NCI-H510A (cell line): ENCODE measurements at regions not wholly inside any gene's neighbourhood (a gene's known extent, or its start where the extent isn't known, plus 50 kb on each side); places are given as distances from the start of the nearest gene placed in this dataset.

Source experiments
- DNase-seq: peaks from one replicate; lab custom pipeline; 2025; lab: John Stamatoyannopoulos, UW

DNA sequence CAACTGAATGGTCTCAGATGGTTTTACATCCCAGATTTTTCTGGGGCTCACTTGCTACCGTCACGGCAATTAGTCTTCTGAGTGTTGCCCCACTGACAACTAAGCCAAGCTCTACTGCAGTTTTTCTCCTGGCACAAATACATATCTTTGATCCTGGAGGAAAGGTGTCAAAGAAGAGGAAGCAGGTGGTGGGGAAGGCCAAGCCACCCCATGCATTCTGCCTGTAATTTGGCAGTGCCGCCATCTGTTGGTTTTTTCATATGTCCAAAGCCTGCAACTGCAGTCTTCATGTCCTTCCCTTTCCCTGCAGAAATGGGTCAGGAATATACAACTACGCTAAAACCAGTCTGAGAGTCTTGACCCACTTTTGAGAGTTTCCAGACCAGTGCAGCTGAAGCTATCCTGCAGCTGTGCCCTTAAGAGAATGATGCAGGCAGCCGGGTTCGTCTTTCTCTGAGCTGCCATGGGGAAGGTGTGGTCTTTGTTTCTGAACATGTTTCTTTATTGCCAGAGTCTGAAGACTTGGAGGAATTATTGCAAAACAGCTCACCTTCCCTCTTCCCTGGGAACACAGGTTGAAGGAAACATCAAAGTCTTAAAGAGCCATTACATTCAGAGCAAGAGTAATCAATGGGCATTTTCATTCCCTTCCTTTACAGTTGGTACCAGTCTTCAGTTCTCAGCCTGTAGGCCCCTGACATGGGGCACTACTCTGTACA, 71.8 kb upstream of the ATL2 start:
- DNase-seq, result no peak

DNA sequence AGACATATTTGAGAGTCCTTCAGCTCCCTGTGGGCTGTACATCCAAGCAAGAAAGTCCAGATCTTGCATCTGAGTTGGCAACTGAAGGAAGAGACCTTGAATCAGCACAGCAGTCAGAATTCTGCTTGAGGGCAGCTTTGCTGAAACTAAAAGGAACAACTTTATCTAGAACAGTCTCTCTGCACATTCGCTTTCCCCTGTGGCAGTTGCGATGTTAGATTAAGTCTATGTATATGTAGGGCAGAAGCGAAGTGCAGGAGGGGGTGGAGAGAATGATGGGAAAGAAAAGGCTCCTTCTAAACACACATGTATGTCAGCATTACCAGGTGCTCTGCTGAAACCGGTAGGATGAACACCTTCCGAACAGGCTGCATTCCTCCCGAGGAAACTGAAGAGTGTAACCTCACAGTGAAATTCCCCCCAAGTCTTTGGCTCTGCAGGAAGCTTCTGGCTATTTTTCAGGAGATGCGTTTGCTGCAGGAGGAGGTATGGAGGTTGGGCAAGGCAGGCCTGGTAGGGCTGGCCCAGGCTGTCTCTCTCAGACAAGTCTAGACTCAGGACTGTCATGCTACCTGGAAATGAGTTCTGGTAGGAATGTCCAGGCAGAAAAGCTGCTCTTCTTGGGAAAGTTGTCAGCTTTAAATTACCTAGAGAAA, 70.0 kb upstream of the ATL2 start:
- no peak for DNase-seq

DNA sequence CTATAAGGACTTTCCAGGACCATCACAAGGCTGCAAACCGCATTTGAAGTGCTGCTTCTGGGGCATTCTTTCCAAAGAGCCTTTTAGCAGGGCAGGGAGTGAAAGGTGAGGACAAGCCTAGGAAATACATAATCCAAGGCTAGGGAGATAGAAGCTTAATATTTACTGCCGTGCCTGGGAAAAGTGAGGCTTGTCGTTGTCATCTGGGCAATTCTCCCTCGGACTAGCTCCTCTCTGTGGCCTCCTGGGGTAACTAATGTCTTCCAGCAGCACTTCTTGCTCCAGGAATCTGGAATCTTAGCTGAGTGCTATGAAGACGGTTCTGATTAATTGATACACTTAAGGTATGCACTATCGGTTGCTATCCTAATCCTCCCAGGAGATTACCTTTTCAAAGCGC, 69.3 kb upstream of the ATL2 start:
- DNase-seq, result no peak

DNA sequence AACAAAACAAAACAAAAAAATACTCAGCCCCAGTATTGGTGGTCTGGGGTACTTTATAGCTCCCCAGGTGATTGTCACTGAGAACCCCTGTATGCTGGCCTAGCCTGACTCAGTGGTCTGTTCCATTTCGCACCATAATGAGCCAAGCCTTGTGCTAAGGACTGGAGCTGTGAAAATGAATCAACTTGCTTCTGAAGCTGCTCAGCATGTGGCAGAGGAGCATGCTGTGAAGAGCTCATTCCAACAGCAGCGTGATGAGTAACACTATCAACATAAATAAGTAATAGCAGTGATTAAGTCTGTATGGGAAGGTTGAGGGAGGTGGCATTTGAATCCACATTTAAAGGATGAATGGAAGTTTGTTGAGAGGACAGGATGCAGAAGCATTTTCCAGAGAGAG, 67.2 kb upstream of the ATL2 start:
- no peak for DNase-seq

DNA sequence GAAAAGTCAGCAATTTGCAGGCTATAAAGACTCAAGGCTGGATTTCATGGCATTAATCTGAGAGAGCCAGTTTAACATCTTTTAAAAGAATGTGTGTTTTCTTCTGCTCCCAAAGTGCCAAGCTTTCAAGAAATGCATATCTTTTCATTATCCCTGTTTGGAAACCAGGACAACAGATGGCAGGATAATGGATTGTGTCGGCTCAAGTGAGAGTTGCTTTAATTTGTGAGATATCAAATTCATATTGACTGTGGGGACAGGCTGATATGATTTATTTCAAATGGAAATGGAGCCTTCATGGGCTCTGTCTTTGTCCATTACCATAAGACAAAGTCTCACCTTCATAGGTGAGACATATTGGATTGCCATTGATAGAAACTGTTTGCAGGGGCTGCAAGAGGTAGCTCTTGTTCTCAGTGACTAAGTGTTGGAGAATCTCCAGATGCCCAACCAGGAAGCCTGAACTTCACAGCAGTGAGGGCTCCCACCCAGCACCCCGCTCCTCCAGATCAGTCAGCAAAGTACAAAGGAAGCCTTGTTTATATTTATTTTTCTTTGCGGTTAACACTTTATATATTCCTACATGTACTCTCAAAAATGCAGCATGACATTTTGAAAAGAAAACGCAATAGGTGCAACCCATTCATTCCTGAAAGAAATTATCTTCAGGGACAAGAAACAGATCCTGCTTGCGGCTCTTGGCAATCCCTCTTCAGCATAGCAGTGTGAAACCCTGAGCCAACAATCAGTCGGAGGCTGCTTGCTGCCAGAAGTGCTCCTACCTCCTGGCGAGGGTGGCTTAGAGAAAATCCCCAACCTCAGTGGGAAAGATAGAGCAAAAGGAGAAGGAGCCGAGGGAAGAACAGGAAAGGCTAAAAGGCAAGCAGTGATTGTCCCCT, 65.8 kb upstream of the ATL2 start:
- no peak for DNase-seq

DNA sequence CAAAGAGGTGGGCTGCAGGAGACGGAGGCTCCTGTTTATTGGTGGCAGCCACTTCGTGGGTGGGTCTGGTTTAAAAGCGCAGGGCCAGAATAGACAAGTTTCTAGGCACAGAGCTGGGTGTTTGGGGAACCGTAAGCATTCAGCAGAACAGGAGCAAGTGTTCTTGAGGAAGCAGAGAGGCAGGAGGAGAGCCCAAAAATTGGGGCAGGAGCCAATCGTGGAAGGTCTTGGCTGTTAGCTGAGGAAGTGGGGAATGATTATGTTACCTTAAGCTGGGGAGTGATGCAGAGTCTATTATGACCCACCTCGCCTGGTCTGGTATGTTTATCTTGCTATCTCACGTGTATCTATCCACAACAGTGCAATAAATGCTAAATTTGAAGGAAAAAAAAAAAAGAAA, 64.3 kb upstream of the ATL2 start:
- DNase-seq, result no peak

DNA sequence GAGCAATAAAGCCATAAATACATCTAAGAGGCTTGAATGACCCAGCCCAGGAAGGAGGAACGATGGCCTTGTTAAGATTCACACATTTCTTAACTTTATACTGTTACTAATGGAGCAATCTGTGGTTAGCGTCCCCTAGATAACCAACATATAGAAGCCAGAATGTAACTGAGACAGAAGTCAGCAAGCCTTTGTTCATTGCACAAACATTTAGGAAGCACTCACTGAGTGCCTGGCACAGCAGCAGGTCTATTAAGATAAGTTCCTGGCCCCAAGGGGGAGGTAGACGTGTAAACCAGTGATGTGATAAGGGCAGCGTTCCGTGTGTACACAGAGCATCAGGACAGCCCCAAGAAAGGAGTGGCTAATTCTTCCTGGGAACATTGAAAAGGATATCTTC, 63.6 kb upstream of the ATL2 start:
- DNase-seq, result no peak

DNA sequence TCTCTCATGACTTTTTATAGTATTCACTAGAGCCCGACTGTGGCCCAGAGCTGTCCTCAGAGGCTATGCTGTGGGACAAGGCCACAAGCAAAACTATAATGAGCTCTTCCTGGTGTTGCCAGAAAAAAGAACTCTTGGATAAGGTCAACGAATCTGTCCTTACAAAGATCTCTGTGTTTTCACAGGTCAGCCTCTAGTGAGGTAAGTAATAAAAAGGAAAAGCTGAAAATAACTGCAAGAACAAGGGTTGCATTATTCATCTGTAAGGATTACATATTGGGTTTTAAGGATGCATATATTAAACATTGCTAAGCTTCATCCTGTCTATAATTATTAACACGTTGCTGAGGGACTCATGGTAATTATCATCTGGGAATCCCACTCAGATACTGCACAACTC, 62.8 kb upstream of the ATL2 start:
- no peak for DNase-seq

DNA sequence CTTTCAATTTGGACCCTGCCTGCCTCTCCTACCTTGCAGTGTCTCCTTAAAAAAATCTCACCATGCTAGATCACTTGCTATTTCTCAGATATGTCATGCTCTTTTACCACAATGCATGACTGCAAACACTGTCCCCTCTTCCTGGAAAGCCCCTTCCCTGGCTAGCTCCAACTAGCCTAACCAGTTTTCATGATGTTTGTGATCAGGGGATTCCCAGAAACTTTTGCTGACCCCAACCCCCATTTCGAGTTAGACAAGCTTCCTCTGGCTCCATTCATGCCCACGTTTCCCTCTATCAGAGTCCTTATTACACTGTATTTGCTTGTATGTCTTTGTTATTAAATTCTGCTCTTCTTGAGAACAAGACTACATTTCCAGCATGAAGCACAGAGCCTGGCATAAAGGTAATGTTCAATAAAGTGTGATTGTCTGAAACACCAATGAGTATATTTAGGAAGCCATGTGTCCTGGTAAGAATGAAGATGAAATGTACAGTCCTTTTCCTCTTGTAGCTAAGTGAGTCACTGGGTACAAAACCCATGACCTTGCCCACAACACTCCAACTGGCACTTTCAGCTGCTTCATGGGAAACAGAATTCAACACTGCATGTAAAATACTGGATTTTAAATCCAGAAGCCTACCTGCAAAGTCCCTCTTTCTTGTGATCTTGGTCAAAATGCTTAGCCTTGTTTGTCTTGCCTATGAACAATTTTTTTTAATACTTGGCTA, 62.0 kb upstream of the ATL2 start:
- DNase-seq, result no peak

DNA sequence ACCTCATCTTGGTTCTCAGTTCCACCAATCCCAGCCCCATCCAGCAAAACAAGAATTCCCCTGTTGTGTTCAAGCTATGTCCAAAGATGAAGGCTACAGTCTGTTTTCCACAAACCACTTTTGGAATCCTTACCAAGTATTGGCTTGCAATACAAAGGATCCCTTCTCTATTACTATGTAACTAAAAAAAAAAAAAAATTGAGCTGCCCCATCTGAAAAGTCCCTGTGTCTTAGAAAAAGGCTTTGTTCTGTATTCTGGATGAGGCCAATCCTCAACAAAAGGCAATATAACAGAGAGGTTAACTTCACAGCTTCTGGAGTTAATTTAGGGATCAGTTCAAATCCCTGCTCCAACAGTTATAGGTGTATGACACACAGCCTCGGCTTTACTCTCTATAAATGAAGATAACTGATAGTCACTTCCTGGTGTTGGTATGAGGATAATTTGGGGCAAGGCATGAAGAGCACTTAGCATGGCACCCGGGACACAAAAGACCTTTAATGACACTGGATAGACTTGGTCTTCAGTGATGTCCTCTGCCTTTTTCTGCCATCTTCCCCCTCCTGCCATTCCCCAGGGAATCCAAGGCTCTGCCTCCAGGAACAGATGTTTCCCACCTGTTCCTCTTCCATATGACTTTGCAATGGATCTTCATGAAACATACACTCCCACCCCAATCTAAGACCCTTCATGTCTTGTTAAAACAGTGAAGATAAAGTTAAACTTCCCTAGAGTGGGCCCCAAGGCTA, 61.2 kb upstream of the ATL2 start:
- no peak for DNase-seq

DNA sequence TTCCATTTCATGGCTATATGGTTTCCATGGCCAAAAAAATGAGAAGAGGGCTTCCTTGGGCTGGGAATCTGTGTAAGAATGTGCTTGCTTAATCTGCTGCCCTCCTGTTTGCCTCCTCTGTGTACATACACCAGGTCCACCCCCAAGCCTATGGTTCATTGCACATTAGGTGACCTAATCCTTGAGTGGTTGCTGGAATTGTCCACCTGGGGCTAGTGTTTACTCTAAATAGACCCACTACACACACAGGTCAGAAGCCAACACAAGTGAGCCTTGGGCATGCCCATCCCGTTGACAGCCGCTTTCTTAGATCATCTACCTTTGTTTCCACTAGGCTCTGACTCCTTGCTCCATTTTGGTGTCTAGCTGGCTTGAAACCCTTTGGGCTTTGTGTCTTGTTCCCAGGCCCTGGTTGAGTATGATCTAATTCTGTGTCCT, 59.2 kb upstream of the ATL2 start:
- DNase-seq, result no peak

DNA sequence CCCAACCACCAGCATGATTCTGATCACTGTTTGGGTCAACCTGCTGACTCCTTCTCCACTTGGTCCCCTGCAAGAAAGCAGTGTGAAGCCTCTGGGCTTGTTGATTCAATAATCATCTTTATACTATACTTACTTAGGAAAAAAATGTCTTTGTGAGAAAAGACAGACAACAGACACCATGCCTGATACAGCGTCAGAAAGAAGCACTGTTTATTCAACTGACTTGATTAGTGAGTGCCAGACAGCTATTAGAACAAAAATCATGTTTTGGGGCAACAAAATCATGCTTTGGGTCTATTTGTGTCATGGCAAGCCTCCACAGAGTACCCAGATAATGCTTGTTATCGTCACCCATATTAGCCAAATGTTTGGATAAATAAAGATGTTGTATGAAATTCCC, 58.7 kb upstream of the ATL2 start:
- DNase-seq, result no peak

DNA sequence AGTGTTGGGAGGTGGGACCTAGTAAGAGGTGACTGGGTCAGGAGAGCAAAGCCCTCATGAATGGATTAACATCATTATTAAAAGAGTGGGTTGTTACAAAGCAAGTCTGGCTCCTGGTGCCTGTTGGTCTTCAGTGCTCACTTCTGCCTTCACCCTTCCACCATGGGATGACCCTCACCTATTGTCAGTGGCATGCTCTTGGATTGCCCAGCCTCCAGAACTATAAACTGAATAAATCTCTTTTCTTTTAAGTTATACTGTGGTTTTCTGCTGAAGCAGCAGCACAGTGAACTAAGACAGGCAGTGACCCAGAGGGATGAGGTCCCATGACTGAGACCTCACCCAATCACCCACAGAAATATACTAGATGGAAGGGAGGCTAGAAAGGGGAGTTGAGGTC, 57.5 kb upstream of the ATL2 start:
- no peak for DNase-seq

DNA sequence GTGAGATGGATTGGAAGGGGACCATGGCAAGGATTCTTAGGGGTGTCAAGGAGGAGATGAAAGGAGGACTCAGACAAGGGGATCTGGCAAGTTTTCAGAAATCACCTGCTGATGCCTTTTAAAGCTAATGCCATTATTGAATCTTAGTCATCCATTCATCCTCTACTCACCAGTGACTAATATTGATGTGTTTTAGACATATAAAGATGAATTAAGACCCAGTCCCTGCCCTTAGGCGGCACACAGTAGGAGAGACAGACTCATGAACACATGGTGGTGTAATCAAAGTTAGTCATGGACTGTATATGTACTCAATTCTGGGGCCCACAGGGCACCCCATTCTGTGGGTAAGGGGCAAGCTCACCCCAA, 56.5 kb upstream of the ATL2 start:
- DNase-seq, result no peak

DNA sequence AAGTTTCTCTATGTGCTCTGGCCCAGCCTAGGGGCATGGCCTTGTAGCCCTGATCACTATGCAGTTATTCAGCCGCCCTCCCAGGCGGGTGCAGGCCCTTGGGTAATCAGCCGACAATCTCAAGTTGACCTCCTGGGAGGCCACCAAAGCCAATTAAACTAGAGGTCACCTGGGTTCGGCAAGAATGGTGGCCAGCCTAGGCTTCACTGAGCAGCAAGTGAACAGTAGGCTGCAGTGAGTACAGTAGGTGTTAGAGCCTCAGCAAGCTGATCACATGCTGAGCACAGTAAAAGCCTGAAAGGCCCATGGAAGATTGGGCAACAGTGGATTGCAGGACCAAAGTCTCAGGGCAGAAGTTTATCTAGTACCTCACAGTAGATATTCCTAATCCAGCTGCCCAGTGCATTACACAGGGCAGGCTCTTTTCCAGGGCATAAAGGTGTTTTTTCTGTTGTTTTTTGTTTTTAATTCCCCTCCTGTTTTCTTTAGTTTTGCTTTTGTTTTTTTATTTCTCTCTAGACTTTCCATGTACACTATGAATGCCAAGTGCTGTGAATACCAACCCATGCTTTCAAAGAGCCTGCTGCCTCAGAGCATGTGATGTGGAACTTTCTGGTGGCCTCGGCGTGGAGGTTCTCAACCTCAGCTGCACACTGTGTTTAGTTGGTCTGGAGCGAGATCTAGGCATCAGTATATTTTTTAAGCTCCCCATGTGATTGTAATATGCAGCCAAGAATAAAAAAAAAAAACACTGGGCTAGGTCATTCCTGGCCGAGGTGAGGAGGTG, 55.9 kb upstream of the ATL2 start:
- DNase-seq, result no peak

DNA sequence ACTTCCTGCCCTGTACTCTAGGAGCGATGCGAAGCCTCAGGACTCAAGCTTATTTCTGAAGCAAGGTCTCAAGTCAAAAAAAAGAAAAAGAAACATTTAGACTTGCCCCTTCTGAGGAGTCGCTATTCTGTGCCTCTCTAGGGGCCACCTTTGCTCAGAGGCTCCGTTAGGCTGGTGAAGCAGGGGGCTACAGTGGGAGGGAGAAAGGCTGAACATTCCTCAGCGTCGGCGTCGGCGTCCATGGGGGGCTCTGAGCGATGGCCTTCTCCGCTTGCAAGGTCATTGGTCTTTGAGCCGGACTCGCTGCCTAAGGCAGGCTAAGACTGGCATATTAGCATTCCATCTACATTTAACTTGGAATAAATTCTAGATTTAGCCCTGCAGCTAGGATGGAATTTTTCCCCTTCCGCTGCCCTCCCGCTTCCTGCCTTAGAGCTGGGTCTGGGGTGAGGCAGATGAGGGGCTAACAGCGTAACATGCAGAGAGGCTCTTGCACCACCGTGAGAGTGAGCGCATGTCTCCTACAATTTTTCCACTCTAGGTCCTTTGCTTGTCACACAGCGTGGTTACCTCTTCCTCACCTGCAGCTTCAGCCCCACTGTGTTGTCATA, 53.6 kb upstream of the ATL2 start:
- no peak for DNase-seq

DNA sequence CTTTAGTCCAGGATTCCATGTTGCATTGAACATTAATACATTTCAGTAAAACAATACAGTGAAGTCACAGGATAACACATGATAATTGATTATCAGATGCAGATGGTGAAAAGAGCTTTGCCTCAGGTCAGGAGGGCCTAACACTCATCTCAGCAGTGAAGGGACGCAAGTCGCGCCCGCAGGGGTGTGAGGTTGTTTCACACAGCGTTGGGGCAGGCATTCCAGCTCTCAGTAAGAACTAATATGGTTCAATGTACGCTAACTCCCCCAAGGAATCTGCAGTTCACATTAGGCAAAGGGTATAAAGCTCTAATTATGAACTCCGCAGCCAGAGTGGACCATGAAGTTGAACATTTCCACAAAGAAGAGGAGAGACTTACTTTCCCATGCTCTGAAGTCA, 53.1 kb upstream of the ATL2 start:
- DNase-seq, result no peak

DNA sequence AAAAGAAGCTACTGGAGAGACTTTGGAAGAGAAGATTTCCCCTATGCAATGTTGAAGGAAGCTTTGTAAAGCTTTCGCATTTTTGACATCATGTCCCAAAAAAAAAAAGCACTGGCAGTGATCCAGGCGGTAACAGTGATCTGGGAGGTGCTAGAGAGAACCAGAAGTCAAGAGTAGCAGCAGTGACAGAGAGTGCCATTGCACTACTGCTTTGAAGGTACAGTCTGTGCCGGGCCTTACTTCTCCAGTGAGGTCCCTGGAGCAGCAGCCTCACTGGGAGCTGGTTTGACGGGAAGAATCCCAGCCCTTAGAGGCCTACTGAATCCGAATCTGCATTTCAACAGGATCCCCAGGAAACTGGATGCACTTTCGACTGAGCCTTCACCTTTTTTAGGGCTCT, 50.9 kb upstream of the ATL2 start:
- DNase-seq, result no peak

DNA sequence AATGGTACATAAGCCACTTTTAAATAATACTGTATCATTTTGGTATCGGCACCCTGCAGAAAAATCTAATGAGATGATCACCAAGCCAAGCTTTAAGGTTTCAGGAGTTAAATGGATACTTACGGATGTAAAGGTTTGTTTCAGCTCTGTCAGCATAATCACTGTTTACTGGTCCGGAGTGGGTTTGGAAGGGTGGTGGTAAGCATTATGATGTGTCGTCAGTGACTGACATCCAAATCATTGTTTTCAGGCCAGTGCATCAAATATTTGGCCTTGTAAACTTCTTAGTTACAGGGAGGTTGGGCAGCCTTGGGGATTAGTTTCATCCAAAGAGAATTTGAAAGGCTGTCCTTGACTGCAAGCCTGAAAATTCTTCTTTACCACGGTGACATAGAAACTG, 50.0 kb upstream of the ATL2 start:
- DNase-seq, result no peak
